ENCODE measurements at regions not wholly inside any gene's neighbourhood (a gene's known extent, or its start where the extent isn't known, plus 50 kb on each side); places are given as distances from the start of the nearest gene placed in this dataset.

- TF ChIP-seq EZH2 (IDR thresholded peaks at IDR 0.05; ENCODE audit: low read depth, low read length, severe bottlenecking), result no peak
- TF ChIP-seq JUN (IDR thresholded peaks at IDR 0.05; ENCODE audit: low read depth, low read length), result no peak
- TF ChIP-seq ZNF274 (IDR thresholded peaks at IDR 0.05; ENCODE audit: borderline replicate concordance, extremely low read depth, low read length), result no peak
- peak in 2 of 3 experiments; percentile 17 to 48; a peak in 2 of 4 replicates for TF ChIP-seq CTCF (IDR thresholded peaks at IDR 0.05; ENCODE audit: control extremely low read depth in 1 of 3, insufficient read depth in 1 of 3, low read depth in 1 of 3, low read length in 3 of 3)
- no peak for TF ChIP-seq POLR2A (IDR thresholded peaks at IDR 0.05; ENCODE audit: control extremely low read depth in 1 of 2, low read depth in 2 of 2, low read length in 2 of 2)
- TF ChIP-seq TAF1 (IDR thresholded peaks at IDR 0.05; ENCODE audit: low read depth, low read length), result no peak
- TF ChIP-seq ATF2 (IDR thresholded peaks at IDR 0.05; ENCODE audit: low read length), result no peak
- peak; percentile 48 to 50 for TF ChIP-seq RAD21 (IDR thresholded peaks at IDR 0.05 in 1 of 2, conservative IDR thresholded peaks at IDR 0.05 in 1 of 2; ENCODE audit: low read depth in 2 of 2, low read length in 2 of 2)
- TF ChIP-seq EP300 (IDR thresholded peaks at IDR 0.05; ENCODE audit: borderline replicate concordance in 1 of 2, low read depth in 2 of 2, low read length in 2 of 2), result no peak
- TF ChIP-seq SP4 (IDR thresholded peaks at IDR 0.05; ENCODE audit: low read length), result no peak
- no peak for TF ChIP-seq MAX (IDR thresholded peaks at IDR 0.05)
These were observed 262.1 kb upstream of the NR3C2 start for GRCh38 chr4:148704291-148704690.

Data from H1 (cell line).